ENCODE measurements at regions not wholly inside any gene's neighbourhood (a gene's known extent, or its start where the extent isn't known, plus 50 kb on each side); places are given as distances from the start of the nearest gene placed in this dataset.

- Histone ChIP-seq H3K27me3 (ENCODE audit: insufficient read depth, low read length) (no peaks in the 10 kb centered on the region), H3K9me3 (ENCODE audit: low read depth, low read length) (no peaks in the 10 kb centered on the region), H3K4me3 (ENCODE audit: insufficient read depth, low read length) (peak overlapping the region; percentile 47), H3K36me3 (ENCODE audit: insufficient read depth, low read length) (no peaks in the 10 kb centered on the region), H3K4me2 (ENCODE audit: insufficient read depth, low read length) (peak overlapping the region; percentile 77), H3K79me2 (ENCODE audit: insufficient read depth, low read length) (no peaks in the 10 kb centered on the region), H4K20me1 (ENCODE audit: insufficient read depth, low read length) (no peaks in the 10 kb centered on the region), H3K27ac (ENCODE audit: low read depth, low read length) (peak overlapping the region; percentile 37), H3K4me1 (ENCODE audit: insufficient read depth, low read length) (peaks cover 14% of the 10 kb centered on the region), H2AFZ (ENCODE audit: low read length) (peak overlapping the region; percentile 92)
- peak; percentile 29 for DNase-seq (ENCODE audit: insufficient read length, low spot score, missing footprints)
- no peak for TF ChIP-seq CTCF (IDR thresholded peaks at IDR 0.05; ENCODE audit: extremely low read depth, low read depth, low read length)
Measured at GRCh38 chr5:17436350-17436749, 61.7 kb upstream of the TAF11L2 start.

- Histone ChIP-seq H3K27ac (ENCODE audit: low read depth, low read length) (peak overlapping the region; percentile 37), H3K27me3 (ENCODE audit: insufficient read depth, low read length) (no peaks in the 10 kb centered on the region), H3K4me2 (ENCODE audit: insufficient read depth, low read length) (peak overlapping the region; percentile 77), H2AFZ (ENCODE audit: low read length) (peak overlapping the region; percentile 92), H3K4me1 (ENCODE audit: insufficient read depth, low read length) (peaks cover 19% of the 10 kb centered on the region), H3K36me3 (ENCODE audit: insufficient read depth, low read length) (no peaks in the 10 kb centered on the region), H3K9me3 (ENCODE audit: low read depth, low read length) (no peaks in the 10 kb centered on the region), H4K20me1 (ENCODE audit: insufficient read depth, low read length) (no peaks in the 10 kb centered on the region), H3K4me3 (ENCODE audit: insufficient read depth, low read length) (peak overlapping the region; percentile 47), H3K79me2 (ENCODE audit: insufficient read depth, low read length) (no peaks in the 10 kb centered on the region)
- no peak for DNase-seq (ENCODE audit: insufficient read length, low spot score, missing footprints)
- no peak for TF ChIP-seq CTCF (IDR thresholded peaks at IDR 0.05; ENCODE audit: extremely low read depth, low read depth, low read length)
Measured at GRCh38 chr5:17436761-17437221, 61.2 kb upstream of the TAF11L2 start.

GRCh38 chr5:17438027-17438426 is 60.0 kb upstream of the TAF11L2 start:
- Histone ChIP-seq H3K27me3 (ENCODE audit: insufficient read depth, low read length) (no peaks in the 10 kb centered on the region), H4K20me1 (ENCODE audit: insufficient read depth, low read length) (no peaks in the 10 kb centered on the region), H3K79me2 (ENCODE audit: insufficient read depth, low read length) (no peaks in the 10 kb centered on the region), H2AFZ (ENCODE audit: low read length) (no peak overlapping the region), H3K36me3 (ENCODE audit: insufficient read depth, low read length) (no peaks in the 10 kb centered on the region), H3K9me3 (ENCODE audit: low read depth, low read length) (no peaks in the 10 kb centered on the region), H3K4me3 (ENCODE audit: insufficient read depth, low read length) (no peak overlapping the region), H3K27ac (ENCODE audit: low read depth, low read length) (no peak overlapping the region), H3K4me2 (ENCODE audit: insufficient read depth, low read length) (no peak overlapping the region), H3K4me1 (ENCODE audit: insufficient read depth, low read length) (peaks cover 20% of the 10 kb centered on the region)
- DNase-seq (ENCODE audit: insufficient read length, low spot score, missing footprints), result no peak
- TF ChIP-seq CTCF (IDR thresholded peaks at IDR 0.05; ENCODE audit: extremely low read depth, low read depth, low read length), result no peak

DNA sequence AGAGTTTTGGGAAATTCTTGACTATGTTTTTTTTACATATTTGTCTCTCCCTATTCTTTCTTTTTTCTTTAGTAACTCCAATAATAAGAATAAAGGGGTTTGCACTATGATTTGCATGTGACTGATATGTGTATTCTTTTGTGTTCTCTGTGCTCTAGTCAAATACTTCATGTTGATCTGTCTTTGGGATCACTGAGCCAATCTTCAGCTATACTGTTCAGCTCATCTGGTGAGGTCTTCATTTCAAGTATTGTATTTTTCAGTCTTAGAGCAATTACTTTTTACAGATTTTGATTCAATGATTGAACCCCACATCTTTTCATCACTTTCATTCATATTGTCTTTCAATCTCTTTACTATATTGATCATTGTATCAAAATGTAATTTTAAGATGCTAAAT is 58.1 kb upstream of the TAF11L2 start:
- TF ChIP-seq CTCF (IDR thresholded peaks at IDR 0.05; ENCODE audit: extremely low read depth, low read depth, low read length), result no peak
- H3K9me3 ChIP-seq (ENCODE audit: low read depth, low read length), result no peaks in the 10 kb centered on the region
- H4K20me1 ChIP-seq (ENCODE audit: insufficient read depth, low read length), result no peaks in the 10 kb centered on the region
- H3K36me3 ChIP-seq (ENCODE audit: insufficient read depth, low read length), result no peaks in the 10 kb centered on the region
- H3K27me3 ChIP-seq (ENCODE audit: insufficient read depth, low read length), result no peaks in the 10 kb centered on the region
- H3K4me2 ChIP-seq (ENCODE audit: insufficient read depth, low read length), result no peak overlapping the region
- H3K27ac ChIP-seq (ENCODE audit: low read depth, low read length), result no peak overlapping the region
- H3K4me3 ChIP-seq (ENCODE audit: insufficient read depth, low read length), result no peak overlapping the region
- peaks cover 23% of the 10 kb centered on the region for H3K4me1 ChIP-seq (ENCODE audit: insufficient read depth, low read length)
- H3K79me2 ChIP-seq (ENCODE audit: insufficient read depth, low read length), result no peaks in the 10 kb centered on the region
- no peak overlapping the region for H2AFZ ChIP-seq (ENCODE audit: low read length)
- DNase-seq (ENCODE audit: insufficient read length, low spot score, missing footprints), result no peak
